Renal cortex interstitium (tissue), 11 donors: ENCODE measurements at regions not wholly inside any gene's neighbourhood (a gene's known extent, or its start where the extent isn't known, plus 50 kb on each side); places are given as distances from the start of the nearest gene placed in this dataset.
"Not testable (repeated sequence)": the region's sequence is repeated elsewhere in the genome, so short reads cannot be mapped to it uniquely, and the experiment has no call there.

Experiments
- DNase-seq, 11 donors: peaks; one replicate each; pipeline ENCODE4 v3.0.0-alpha.2; 2013; ENCODE audit warnings: low read depth in 9 of 11, low spot score in 4 of 11; ENCODE audit errors: extremely low read depth in 1 of 11

DNA sequence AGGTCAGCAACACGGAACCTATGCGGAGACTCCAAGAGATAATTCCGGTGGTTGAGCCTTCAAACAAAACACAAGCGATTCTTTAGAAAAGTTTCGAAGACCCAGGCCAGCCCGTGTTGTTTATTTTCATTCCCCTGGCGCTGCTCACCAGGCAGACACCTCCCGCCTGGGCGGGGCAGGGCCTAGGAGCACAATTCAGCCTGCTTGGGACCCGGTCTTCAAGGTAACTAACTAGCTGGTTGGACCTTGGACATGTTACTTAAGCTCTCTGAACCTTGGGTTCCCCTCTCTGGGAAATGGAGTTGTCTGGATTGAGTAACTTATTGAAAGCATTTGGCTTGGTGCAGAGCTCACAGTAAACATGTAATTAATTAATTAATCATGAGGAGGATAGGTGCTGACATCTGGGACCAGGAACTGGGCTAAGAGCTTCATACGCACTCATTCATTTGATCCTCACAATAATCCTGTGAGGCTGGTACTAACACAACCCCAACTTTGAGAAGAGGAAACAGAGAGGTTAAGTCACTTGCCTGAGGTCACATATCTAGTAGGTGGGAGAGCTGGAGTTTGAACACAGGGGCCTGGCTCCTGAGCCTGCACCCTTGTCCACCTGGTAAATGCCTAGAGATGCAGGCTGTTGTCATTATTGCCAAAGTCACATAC, 125.3 kb upstream of the SMURF2 start:
- no peak for DNase-seq

DNA sequence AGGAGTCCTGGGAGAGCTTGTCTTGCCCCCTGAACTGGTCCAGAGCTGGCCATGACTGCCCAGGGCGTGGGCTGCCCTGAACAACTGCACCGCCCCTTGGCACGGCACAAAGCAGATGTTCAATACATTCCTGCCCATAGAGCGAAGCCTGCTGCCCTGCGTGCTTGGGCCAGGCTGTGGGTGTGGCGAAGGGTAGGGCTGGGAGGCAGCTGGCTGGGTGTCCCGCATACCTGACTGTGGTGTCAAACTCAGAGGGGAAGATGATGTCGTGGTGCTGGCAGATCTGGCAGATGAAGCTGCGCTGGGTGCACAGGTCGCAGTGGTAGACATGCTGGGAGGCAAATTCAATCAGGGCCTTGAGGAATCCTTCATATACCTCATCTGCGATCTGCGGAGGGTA, 124.2 kb upstream of the SMURF2 start:
- DNase-seq = no peak

DNA sequence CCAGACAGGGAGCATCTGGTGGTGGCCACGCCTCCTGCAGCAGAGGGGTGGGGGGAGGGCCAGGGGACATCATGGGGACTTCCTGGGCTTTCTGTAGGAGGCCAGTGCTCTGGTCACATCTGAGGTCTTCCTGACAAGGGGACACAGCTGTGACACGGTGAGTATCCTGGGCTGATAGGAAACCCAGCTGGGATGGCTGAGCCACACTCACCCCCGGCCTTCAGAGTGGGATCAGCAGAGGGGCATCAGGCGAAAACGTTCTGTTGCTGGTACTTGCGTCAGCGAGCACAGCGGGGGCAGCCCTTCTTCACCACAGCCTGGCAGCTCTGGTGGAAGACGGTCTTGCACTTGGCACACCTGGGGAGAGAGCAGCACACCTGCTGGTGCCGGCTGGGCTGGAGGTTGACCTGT, 122.9 kb upstream of the SMURF2 start:
- DNase-seq = no peak

DNA sequence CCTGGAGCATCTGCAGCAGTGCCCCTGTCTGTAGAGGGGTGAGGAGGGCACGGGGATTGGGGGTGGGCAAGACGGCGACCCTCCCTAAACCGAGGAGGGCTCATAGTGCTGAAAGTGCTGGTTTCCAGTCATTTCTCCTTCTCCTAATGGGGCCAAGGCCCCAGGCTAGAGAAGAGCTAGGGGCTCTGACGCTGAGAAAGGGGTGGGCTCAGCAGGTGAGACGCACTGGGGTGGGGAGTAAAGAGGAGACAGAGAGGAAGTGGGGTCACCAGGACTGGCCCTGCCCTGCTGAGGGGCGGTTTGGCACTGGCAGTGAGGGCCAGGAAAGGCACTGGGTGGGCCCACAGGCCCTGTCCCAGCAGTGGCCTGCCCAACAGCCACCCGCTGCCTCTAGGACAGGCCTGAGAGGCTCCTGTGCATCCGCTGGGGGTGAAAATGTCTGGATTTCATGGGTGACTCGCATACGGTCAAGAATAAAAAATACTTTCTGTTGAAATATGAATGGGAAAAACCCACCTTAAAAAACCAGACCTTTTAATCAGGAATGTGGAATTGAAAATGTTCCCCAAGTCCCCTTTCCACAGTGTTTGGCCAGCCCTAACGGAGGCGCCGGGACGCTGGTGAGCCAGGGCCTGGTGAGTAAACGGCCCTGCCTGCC, 122.4 kb upstream of the SMURF2 start:
- DNase-seq = no peak

DNA sequence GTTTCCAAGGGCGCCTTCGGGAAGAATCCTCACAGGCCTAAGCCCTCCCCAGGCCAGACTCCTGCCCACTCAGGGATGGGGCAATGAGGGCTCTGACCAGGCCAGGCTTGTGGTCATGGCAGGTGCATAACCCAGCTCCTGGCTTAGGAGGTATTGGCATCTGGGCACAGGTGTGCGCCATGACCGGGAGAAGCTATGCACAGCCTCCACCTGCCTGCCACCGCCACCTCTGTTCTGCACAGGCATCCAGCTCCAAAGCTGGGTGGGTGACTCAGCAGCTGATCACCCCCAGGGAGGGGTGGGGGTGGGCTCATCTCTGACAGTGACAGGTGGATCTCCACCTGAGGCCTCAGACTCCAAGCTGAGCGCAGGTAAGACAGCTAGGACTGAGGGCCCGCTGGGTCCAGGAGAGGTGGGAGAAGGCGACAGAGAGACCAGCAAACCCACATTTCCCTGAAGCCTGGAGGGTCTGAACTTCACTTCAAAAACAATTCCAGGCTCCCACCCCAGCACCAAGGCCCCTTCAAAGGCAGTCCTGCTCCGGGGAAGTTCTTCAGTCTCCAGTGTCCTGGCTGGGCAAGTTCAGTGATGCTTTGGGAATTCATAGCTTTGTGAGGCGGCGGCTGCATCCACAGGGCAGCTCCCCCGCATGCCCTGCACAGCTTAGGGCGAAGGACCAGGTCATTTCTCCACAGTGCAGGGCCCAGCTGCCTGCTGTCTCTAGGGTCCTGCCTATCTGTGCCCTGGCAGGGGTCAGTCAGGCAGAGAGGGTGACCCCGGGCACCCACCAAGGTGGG, 121.6 kb upstream of the SMURF2 start:
- DNase-seq = no peak

DNA sequence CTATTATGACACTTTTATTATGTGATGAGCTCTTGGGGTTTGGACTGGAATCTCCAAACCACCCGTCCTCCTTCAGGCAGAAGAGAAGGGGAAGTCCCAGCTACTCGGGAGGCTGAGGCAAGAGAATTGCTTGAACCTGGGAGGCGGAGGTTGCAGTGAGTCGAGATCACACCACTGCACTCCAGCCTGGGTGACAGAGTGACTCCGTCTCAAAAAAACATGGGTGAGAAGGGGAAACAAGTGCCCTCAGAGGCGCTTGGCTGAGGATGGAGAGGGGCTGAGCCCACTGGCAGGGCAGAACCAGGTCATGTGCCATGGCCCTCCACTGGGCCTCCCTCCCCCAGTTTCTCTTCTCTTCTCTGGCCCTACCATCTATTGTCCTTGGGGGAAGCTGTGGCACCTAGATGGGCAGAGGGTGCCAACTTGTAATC, 120.9 kb upstream of the SMURF2 start:
- DNase-seq = no peak

DNA sequence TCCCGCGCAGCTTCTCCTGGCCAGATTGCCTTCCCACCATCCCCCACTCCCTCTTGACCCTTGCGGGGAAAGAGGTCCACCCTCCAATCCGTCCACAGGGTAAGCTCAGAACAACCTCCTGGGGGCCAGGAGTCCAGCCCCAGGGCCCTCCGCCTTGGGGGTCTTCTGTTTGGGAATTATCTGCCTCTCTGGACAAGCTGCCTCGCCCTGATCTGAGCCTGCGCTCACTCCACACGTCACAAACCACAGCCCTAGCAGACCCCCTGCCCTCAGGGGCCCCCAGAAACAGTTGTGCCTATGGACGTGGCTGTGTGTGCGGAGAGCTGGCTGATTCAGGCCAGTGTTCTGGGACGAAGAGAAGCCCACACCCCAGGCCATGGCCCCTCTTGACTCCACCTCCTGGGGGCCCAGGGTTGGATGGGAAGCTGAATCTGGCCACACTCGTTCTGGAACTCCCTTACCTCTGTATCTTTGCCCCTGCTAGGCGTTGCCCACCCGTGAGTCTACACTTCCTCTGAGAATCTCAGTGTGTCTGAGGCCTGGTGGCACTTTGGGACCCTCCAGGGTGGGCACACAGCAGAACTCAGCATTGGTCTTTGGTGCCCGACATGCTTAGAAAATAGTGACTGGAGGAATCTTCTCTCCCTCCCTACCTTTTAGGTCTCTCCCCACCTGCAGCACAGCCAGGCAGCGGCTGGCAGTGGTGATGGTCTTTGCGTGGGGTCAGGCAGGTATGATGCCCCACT, 119.9 kb upstream of the SMURF2 start:
- DNase-seq = no peak

DNA sequence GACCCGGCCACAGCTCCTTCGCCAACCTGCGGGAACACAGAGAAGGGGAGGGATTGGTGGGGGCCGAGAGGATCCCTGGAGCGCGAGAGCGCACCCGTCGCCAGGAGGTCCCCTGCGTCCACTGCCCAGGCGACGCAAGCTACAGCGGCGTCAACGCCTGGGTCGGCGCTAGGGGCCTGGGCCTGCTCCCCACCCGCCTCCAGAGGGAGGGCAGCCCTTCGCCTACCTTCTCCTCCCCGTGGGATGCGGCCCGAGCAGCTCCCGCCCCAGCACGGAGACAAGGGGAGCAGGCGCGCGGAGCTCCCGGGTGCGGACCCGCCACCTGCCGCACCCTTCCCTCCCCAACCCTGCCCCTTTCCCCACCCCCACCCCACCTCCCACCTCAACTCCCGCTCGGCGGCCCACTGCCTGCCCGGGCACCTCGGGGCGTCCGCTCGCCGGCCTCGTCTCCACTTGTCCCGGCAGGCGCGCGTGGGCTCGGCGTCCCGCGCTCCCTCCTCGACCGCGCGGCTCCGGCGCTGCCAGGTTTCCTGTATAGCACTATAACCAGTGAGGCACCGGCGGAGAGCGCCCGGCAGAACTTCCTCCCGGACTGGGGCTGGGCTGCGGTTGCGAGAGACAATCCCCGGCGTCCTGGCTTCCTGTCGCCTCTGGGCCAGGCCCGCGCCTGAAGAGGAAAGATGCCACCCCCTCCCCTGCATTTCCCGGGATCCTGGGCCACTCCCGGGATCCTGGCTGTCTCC, 119.1 kb upstream of the SMURF2 start:
- DNase-seq = no peak

DNA sequence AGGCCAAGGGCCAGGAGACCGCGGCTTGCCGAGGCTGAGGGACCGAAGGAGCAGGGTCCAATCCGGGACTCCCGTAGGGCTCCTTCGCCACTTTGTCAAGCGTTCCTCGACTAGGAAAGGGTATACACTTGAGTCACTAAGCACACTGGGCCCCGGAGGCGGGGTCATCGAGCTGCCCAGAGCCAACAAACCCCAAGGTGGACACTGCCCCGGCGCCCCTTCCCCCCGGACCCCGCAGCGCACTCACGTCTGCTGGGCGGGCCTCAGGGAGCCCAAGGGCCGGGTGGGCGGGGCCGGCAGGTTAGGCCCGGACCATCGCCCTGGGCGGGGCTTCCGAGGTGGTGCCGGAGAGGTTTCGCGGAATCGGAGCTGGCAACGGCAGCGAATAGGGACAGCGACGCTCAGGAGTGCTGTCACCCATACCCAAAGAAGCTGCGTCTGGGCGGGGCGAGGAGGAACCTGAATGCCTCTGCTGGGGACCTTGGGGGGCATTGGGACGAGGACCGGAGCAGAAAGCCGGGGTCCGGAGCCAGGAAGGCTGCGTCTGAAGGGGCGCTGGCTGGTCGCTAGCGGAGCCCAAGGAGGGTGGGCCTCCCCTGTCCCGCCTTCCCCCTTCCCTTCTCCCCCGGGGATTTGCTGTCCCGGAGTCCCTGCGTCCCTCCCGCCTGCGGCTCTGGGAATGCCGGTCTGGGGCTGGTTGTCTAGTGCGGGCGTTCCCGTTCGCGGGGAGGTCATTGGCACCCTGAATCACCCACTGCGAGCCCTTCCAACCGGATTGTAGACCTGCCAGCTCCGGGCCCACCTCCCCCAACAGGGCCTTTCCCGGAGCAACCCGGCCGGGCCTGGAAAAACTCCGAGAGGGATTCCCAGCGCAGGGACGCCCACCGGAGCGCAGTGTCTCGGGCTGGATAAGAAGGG, 118.2 kb upstream of the SMURF2 start:
- DNase-seq = no peak

DNA sequence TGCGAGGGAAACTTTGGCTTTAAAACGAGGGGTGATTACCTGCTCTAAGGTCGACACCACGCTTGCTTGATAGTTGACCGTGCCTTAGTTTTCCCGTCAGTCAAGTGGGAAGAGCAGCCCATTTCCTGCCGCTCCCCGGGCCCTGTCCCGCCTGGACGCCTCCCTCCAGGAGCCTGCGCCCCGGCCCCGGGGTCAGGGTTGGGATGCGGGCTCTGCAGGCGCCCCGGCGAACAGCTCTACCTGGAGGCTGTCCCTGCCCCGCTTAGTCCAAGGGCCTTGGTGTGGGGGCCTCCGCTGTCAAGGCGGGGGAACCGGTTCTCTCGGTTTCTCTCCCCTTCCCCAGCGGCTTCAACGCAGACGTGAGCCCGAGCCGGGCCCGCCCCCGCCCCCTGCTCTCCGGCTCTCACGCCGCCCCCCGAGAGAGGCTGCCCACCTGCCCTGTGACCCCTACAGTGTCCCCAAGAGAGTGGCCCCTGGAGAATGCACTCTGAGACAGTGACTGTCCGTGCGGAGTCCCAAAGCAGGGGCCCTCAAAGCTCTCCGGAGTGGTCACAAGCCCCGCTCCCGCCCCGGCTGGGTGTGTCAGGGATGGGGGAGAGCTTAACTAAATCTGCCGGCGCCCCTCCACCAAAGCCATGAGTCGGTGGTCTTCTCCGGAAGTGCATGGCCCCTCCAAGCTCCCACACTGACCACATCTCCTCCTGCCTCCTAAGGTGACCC, 117.4 kb upstream of the SMURF2 start:
- no peak for DNase-seq

DNA sequence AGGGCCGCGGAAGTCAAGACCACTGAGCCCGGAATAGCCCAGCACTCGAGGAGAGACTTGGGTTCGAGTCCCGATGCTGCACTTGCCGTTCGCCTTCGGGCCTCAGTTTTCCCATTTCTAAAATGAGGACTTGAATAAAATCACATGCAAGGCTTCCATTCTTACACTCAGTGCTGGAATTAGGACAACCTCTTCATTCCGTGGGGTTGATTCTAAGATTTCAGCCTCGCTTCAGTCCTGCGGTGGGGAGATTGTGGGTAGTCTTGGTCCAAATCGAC, 116.9 kb upstream of the SMURF2 start:
- DNase-seq = not testable (repeated sequence)

DNA sequence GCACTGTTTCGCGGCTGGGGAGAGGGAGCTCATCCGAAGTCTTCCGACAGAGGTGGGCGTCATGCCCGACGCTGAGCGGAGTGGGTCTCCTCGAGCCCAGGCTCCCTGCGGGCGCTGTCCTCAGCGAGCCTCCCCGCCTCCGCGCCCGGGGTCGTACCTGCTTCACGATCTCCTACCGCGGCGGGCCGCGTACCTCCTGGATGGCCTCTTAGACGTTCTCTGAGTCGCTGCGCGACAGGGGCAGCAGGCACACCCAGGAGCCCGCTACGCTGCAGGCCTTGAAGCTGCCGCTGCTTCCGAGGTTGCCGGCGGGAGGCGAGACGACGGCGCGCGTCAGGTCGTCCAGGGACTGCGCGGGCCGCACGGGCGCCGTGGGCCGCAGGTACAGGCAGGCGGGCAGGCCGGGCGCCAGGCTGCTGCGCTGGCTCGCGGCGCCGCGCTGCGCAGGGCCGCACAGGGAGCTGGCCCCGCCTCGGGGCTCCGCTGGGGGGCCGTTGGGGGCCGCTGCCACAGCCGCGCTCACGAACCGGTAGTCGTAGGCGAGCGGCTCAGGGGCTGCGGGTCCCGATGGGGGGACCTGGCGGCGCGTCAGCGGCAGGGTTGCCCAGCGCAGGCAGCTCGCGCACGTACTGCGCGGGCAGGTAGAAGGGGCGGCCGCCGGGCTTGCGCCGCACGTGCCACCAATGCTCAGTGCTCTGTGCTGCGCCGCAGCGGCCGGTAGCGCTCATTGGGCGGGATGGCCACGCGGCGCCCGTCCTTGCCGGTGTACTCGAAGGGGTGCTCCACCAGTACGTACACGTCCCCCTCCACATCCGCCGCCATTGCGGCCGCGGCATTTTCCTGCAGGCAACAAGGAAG, 116.4 kb upstream of the SMURF2 start:
- DNase-seq = no peak

DNA sequence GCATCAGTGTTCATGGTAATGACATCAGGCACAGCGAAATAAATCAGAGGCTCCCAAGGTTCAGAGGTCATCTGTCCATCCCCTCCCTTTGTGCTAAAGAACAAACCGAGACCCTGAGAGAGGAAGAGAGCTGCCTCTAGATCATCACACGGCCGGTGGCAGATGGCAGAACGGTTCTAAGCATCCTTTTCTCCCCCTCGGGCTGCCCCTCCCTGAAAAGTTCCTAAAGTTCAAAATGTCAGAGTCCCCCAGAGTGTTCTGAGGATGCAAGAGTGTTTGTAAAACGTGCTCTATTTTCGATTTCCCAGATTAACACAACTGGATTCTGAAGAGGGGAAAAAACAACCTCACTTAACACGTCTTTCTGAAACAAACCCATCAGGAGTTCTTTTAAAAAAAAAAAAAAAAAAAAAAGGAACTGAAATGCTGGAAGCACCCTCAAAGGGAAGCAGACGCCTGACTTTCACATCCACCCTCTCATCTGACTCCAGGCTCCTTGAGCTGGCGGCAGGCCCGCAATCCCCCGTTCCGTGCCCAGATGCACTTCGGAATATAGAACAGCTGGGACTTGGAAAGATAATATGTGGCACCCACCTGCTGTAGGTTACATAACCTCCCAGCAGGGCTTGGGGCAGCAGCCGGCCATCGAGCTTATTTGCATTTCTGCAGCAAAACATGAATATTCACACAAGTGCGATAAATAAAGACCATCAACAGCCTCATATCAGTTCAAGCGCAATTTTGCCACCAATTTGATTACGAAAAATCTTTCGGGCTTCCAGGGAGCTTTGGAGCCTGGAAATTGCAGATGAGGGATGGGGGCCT, 115.5 kb upstream of the SMURF2 start:
- DNase-seq = no peak

DNA sequence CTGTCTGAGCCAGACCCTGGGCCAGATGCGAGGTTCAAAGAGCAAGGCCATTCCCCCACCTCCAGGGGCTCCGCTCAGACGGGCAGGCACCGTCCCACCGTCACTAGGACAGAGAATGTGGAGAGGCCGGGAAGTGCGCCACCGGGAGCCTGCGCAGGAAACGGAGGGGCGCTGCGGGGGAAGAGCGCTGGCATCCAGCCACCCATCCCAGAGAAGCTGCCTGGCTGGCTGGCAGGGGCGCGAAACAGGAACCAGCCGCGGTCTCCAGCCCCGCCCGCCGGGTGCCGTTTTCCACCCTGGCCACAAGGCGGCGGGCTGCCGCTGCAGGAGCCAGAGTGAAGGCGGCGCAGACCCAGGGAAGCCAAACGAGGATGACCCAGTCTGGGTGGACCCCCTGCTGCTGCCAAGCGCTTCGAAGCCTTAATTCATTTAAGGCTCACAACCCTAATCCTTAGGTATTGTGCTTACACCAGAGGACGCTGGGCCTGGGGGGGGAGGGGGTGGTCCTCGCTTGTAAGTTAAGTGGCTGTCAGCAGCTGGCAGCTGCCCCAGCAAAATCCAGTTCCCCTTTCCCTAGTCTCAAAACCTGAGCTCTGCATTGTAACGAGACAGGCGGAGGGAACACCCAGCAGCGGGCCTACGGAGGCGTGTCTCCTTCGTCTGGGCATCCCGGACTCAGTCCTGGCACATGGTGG, 114.8 kb upstream of the SMURF2 start:
- DNase-seq = peak in 6 of 11 donors; percentile 56 to 72 (median 70)
